Right lobe of liver (tissue), 4 donors: ENCODE measurements at regions not wholly inside any gene's neighbourhood (a gene's known extent, or its start where the extent isn't known, plus 50 kb on each side); places are given as distances from the start of the nearest gene placed in this dataset.

Source experiments
- POLR2A ChIP-seq: fragments of 450-650 bp; IDR thresholded peaks from one replicate; pipeline ENCODE4 v1.6.1; 2017; ENCODE audit warnings: antibody characterized with exemption, mild to moderate bottlenecking
- TF ChIP-seq, protein P1 (sequence below), 4 donors: fragments of 200-600 bp in 3 of 4; fragments of 450-650 bp in 1 of 4; IDR thresholded peaks; one replicate each; pipeline versions ENCODE4 v1.5.1 to v1.8.0; 2016 to 2022; ENCODE audit warnings: antibody characterized with exemption in 4 of 4, mild to moderate bottlenecking in 2 of 4
- donor health status: DM: no; HTN: no; CAD: no.
- donor health status: DM: no; HTN: no; CAD: no.
- donor health status: DM: no; HTN: yes; CAD: no.

DNA sequence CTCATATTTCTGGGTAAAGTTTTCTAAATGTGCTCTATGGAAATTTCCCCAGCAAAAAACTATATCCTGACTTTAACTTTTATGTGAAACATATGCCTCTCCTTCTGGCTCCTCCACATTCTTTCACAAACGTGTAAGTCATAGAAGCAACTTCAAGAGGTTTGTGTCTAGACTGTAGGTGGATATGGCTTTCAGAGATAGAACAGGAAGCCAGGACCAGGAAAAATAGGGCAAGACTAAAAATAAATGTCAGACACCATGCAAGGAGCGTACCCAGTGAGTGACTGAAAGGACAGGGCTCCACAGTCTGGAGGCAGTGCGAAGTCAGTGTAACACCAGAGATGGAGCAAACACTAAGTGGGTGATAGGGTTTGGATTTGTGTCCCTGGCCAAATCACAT, 240.7 kb downstream of the COX7C start:
- TF ChIP-seq, protein P1, sequence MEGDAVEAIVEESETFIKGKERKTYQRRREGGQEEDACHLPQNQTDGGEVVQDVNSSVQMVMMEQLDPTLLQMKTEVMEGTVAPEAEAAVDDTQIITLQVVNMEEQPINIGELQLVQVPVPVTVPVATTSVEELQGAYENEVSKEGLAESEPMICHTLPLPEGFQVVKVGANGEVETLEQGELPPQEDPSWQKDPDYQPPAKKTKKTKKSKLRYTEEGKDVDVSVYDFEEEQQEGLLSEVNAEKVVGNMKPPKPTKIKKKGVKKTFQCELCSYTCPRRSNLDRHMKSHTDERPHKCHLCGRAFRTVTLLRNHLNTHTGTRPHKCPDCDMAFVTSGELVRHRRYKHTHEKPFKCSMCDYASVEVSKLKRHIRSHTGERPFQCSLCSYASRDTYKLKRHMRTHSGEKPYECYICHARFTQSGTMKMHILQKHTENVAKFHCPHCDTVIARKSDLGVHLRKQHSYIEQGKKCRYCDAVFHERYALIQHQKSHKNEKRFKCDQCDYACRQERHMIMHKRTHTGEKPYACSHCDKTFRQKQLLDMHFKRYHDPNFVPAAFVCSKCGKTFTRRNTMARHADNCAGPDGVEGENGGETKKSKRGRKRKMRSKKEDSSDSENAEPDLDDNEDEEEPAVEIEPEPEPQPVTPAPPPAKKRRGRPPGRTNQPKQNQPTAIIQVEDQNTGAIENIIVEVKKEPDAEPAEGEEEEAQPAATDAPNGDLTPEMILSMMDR (IDR thresholded peaks at IDR 0.05) = no peak
- no peak for TF ChIP-seq POLR2A
